Liver (tissue), 8 donors: ENCODE measurements at regions not wholly inside any gene's neighbourhood (a gene's known extent, or its start where the extent isn't known, plus 50 kb on each side); places are given as distances from the start of the nearest gene placed in this dataset.

Experiments used
- DNase-seq: peaks from one replicate; pipeline ENCODE4 v3.0.0-alpha.2; 2017; ENCODE audit warnings: low spot score
- H3K27ac ChIP-seq, 2 donors: one replicate each; pipeline ENCODE4 v1.7.0; 2013; ENCODE audit warnings: inconsistent platforms in 2 of 2, low read length in 2 of 2, control low read depth in 1 of 2, low read depth in 1 of 2, mild to moderate bottlenecking in 1 of 2
- H3K27me3 ChIP-seq, 4 donors: one replicate each; pipeline versions ENCODE4 v1.6.1 to v1.7.0; 2013; ENCODE audit warnings: low read length in 3 of 4, inconsistent platforms in 1 of 4, mild to moderate bottlenecking in 1 of 4, moderate library complexity in 1 of 4; ENCODE audit not compliant: control insufficient read depth in 4 of 4, insufficient read depth in 4 of 4
- H3K36me3 ChIP-seq, 4 donors: one replicate each; pipeline versions ENCODE4 v1.6.1 to v1.7.0; 2013; ENCODE audit warnings: low read length in 3 of 4, mild to moderate bottlenecking in 3 of 4, low read depth in 1 of 4, moderate library complexity in 1 of 4; ENCODE audit not compliant: control insufficient read depth in 4 of 4, insufficient read depth in 3 of 4
- H3K4me1 ChIP-seq, 4 donors: one replicate each; pipeline versions ENCODE4 v1.6.1 to v1.7.0; 2013; ENCODE audit warnings: low read length in 3 of 4, mild to moderate bottlenecking in 3 of 4, moderate library complexity in 1 of 4; ENCODE audit not compliant: control insufficient read depth in 4 of 4, insufficient read depth in 4 of 4
- H3K4me3 ChIP-seq, 3 donors: one replicate each; pipeline versions ENCODE4 v1.6.1 to v1.7.0; 2013; ENCODE audit warnings: low read length in 3 of 3, control low read depth in 1 of 3, low read depth in 1 of 3, mild to moderate bottlenecking in 1 of 3
- H3K9ac ChIP-seq, 2 donors: one replicate each; pipeline ENCODE4 v1.7.0; 2013; ENCODE audit warnings: low read length in 2 of 2, mild to moderate bottlenecking in 2 of 2, moderate library complexity in 2 of 2, control low read depth in 1 of 2, low read depth in 1 of 2
- H3K9me3 ChIP-seq, 4 donors: one replicate each; pipeline versions ENCODE4 v1.6.1 to v1.7.0; 2013; ENCODE audit warnings: low read length in 3 of 4; ENCODE audit not compliant: control insufficient read depth in 4 of 4
- ATF3 ChIP-seq: IDR thresholded peaks from 2 replicates; pipeline ENCODE4 v1.6.1; 2016; ENCODE audit warnings: antibody characterized with exemption
- CTCF ChIP-seq: fragments of 150-350 bp; IDR thresholded peaks from 2 replicates; pipeline ENCODE4 v1.5.1; 2017; ENCODE audit warnings: improper control_type of control experiment, low read depth, low read length; ENCODE audit not compliant: missing input control
- EGR1 ChIP-seq, 2 donors: IDR thresholded peaks; 2 replicates each; pipeline ENCODE4 v1.6.1; 2016 to 2018; ENCODE audit warnings: antibody characterized with exemption in 2 of 2, low read depth in 2 of 2
- FOXA1 ChIP-seq: IDR thresholded peaks from 2 replicates; pipeline ENCODE4 v1.6.1; 2016; ENCODE audit warnings: antibody characterized with exemption
- FOXA2 ChIP-seq: IDR thresholded peaks from 2 replicates; pipeline ENCODE4 v1.6.1; 2016; ENCODE audit warnings: antibody characterized with exemption
- GABPA ChIP-seq, 2 donors: IDR thresholded peaks in 1 of 2; conservative IDR thresholded peaks in 1 of 2; 2 replicates each; pipeline ENCODE4 v1.6.1; 2016; ENCODE audit warnings: antibody characterized with exemption in 2 of 2, mild to moderate bottlenecking in 1 of 2, moderate library complexity in 1 of 2
- HNF4A ChIP-seq, 2 donors: conservative IDR thresholded peaks; 2 replicates each; pipeline ENCODE4 v1.6.1; 2016; ENCODE audit warnings: antibody characterized with exemption in 2 of 2, mild to moderate bottlenecking in 2 of 2
- HNF4G ChIP-seq: IDR thresholded peaks from 2 replicates; pipeline ENCODE4 v1.6.1; 2016; ENCODE audit warnings: antibody characterized with exemption
- JUND ChIP-seq, 2 donors: IDR thresholded peaks; 2 replicates each; pipeline ENCODE4 v1.6.1; 2016; ENCODE audit warnings: antibody characterized with exemption in 2 of 2
- MAX ChIP-seq: IDR thresholded peaks from 2 replicates; pipeline ENCODE4 v1.6.1; 2016; ENCODE audit warnings: antibody characterized with exemption
- NR2F2 ChIP-seq: IDR thresholded peaks from 2 replicates; pipeline ENCODE4 v1.6.1; 2016; ENCODE audit warnings: antibody characterized with exemption
- RAD21 ChIP-seq, 2 donors: IDR thresholded peaks; 2 replicates each; pipeline ENCODE4 v1.6.1; 2016; ENCODE audit warnings: antibody characterized with exemption in 2 of 2, mild to moderate bottlenecking in 2 of 2
- REST ChIP-seq: IDR thresholded peaks from 2 replicates; pipeline ENCODE4 v1.6.1; 2016; ENCODE audit warnings: antibody characterized with exemption, mild to moderate bottlenecking
- SP1 ChIP-seq: IDR thresholded peaks from 2 replicates; pipeline ENCODE4 v1.6.1; 2018; ENCODE audit warnings: antibody characterized with exemption, mild to moderate bottlenecking
- TAF1 ChIP-seq: conservative IDR thresholded peaks from 2 replicates; pipeline ENCODE4 v1.6.1; 2016; ENCODE audit warnings: antibody characterized with exemption, mild to moderate bottlenecking
- YY1 ChIP-seq: IDR thresholded peaks from 2 replicates; pipeline ENCODE4 v1.6.1; 2016; ENCODE audit warnings: antibody characterized with exemption, mild to moderate bottlenecking
- ZBTB33 ChIP-seq: IDR thresholded peaks from 2 replicates; pipeline ENCODE4 v1.6.1; 2016; ENCODE audit warnings: antibody characterized with exemption
- WGBS: extraction: QIAGEN DNeasy Blood & Tissue Kit; methylation state at CpG from one replicate; pipeline ENCODE4 v1.1.7; 2013; 5-methylcytosine and 5-hydroxymethylcytosine counted together
- donor health status: healthy.
- donor health status: healthy.
- donor health status: healthy.
- donor health status: healthy.
- donor health status: healthy.

GRCh38 chr12:4120316-4120917, 153.1 kb upstream of the CCND2 start:
- no peak overlapping the region for H3K27ac ChIP-seq
- H3K9ac ChIP-seq: no peak overlapping the region
- H3K36me3 ChIP-seq: no peaks in the 10 kb centered on the region
- TF ChIP-seq FOXA2 (no peak), MAX (no peak), FOXA1 (no peak), HNF4G (no peak), EGR1 (IDR thresholded peaks at IDR 0.05; ENCODE audit: low read depth in 2 of 2) (no peak), YY1 (no peak), ZBTB33 (no peak), CTCF (no peak), NR2F2 (no peak), RAD21 (IDR thresholded peaks at IDR 0.05) (no peak), ATF3 (no peak), JUND (IDR thresholded peaks at IDR 0.05) (no peak), GABPA (IDR thresholded peaks at IDR 0.05 in 1 of 2, conservative IDR thresholded peaks at IDR 0.05 in 1 of 2) (no peak), HNF4A (conservative IDR thresholded peaks at IDR 0.05) (no peak), REST (no peak), TAF1 (no peak), SP1 (no peak)
- H3K4me3 ChIP-seq: no peak overlapping the region
- no peak for DNase-seq
- no peaks in the 10 kb centered on the region for H3K27me3 ChIP-seq
- H3K9me3 ChIP-seq: no peaks in the 10 kb centered on the region
- 73% methylated on average over 5 of the region's 5 CpGs for WGBS
- peaks cover 0 to 5% (median 2%) of the 10 kb centered on the region in 4 donors for H3K4me1 ChIP-seq
